GM12872 (cell line): ENCODE measurements at regions not wholly inside any gene's neighbourhood (a gene's known extent, or its start where the extent isn't known, plus 50 kb on each side); places are given as distances from the start of the nearest gene placed in this dataset.

ENCODE experiments used
- TF ChIP-seq, protein P1 (sequence below): IDR thresholded peaks from 3 replicates; pipeline ENCODE4 v1.5.1; 2011; ENCODE audit warnings: low read depth, mild to moderate bottlenecking, low read length, moderate library complexity; ENCODE audit not compliant: insufficient read depth

DNA sequence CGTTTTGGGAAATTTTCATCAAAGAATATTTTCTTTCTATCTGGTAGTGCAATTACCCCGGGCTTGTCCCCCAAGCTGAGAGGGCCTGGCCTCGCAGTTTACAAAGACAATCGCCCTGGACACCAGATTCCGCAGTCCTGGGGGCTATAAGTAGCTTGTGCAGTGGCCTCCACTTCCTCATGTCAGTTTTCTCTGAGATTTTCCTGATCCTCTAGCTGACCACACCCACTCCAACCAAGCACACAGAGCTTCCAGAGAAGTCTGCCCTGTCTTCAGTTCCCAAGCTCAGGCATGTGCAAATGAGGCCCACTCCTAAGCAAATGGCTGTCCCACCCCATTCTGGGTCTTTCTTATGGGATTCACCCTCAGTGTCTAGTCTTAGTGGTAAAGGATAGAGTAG is 245.3 kb downstream of the MAFB start:
- TF ChIP-seq, protein P1, sequence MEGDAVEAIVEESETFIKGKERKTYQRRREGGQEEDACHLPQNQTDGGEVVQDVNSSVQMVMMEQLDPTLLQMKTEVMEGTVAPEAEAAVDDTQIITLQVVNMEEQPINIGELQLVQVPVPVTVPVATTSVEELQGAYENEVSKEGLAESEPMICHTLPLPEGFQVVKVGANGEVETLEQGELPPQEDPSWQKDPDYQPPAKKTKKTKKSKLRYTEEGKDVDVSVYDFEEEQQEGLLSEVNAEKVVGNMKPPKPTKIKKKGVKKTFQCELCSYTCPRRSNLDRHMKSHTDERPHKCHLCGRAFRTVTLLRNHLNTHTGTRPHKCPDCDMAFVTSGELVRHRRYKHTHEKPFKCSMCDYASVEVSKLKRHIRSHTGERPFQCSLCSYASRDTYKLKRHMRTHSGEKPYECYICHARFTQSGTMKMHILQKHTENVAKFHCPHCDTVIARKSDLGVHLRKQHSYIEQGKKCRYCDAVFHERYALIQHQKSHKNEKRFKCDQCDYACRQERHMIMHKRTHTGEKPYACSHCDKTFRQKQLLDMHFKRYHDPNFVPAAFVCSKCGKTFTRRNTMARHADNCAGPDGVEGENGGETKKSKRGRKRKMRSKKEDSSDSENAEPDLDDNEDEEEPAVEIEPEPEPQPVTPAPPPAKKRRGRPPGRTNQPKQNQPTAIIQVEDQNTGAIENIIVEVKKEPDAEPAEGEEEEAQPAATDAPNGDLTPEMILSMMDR = no peak

DNA sequence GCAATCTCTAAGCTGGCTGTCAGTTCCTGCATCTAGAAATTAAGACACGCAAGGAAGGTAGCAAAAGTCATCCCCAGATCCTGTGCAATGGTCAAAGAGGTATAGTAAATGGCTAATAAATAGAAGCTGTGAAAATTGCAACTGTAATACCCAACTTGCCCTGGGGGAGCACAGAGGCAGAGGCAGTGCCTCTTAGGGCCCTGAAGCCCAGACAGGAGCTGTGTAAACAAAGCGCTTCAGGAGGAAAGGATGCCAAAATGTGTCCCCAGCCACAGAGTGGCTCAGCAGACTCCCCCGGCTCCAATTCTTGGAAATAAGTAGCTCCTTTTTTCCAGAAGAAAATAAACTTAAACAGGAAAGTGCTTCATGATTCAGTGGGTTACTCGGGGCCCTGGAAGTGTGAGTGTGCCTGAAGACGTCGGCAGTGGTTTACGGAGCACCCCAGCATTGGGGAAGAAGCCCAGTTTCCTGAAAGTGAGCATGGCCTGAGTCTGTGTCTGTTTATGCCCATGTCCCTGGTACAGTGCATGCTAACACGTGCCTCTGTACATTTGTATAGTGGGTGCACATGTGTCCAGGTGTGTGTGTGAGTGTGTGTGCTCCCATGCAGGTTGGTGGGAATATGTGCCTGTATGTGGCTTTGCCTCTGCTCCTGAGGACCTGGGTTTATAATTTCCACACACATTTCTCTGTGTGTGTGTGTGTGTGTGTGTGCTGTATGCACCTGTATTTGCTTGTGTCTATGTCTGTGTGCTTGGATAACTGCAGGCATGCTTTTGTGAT is 246.7 kb downstream of the MAFB start:
- TF ChIP-seq, protein P1 = no peak

DNA sequence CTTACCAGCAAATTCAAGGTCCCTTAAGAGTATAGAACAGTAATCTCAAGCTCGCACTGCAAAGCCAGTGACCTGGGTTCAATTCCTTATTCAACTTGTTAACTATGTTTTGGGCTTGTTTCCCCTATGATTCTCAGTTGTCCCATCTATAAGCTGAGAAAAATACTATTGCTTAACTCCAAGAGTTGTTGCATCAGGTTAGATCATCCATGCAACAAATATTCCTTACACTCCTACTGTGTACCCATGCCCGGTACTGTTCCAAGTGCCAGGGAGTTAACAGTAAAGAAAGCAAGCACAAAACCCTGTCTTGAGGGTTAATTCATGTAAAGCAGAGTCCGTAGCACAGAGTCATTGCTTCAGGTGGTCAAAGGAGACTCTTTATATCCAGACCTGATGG is 247.3 kb downstream of the MAFB start:
- TF ChIP-seq, protein P1 = no peak

DNA sequence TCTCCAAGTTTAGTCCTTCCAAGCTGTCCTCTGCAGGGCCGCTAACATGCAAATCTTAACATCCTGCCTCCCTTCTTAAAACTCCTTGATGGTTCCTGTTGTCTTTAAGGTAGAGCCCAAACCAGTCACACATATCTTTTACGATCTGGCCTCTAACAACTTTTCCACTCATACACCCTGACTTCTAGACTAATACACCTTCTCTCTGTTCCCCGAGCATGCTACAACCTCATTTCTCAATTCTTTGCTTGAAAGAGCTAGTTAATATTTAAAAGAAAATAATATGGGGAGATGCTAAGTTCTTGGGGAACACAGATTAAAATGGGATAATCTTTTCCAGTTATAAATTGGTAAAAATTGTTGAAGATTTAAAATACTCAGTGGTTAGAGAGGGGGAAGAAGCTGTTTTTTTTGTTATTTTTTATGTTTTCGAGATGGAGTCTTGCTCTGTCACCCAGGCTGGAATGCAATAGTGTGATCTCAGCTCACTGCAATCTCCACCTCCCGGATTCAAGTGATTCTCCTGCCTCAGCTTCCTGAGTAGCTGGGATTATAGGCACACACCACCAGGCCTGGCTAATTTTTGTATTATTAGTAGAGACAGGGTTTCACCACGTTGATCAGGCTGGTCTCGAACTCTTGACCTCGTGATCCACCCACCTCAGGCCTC is 250.7 kb downstream of the MAFB start:
- TF ChIP-seq, protein P1 = no peak

DNA sequence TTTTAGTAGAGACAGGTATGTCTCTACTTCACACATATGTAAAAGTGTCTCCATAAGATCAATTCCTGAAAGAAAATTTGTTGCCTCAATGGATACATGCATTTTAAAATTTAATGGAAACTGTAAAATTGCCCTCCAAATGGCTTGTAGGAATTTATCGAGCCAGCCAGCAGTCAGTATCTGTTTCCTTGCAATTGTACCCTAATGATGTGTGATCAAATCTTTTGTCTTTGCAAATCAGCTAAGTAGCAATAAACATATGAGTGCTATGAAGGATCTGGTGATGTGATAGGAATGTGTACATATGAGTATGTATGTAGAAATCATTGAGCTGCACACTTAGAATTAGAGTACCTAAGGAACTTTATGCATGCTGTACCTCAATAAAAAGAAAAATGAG is 253.0 kb downstream of the MAFB start:
- TF ChIP-seq, protein P1 = no peak

DNA sequence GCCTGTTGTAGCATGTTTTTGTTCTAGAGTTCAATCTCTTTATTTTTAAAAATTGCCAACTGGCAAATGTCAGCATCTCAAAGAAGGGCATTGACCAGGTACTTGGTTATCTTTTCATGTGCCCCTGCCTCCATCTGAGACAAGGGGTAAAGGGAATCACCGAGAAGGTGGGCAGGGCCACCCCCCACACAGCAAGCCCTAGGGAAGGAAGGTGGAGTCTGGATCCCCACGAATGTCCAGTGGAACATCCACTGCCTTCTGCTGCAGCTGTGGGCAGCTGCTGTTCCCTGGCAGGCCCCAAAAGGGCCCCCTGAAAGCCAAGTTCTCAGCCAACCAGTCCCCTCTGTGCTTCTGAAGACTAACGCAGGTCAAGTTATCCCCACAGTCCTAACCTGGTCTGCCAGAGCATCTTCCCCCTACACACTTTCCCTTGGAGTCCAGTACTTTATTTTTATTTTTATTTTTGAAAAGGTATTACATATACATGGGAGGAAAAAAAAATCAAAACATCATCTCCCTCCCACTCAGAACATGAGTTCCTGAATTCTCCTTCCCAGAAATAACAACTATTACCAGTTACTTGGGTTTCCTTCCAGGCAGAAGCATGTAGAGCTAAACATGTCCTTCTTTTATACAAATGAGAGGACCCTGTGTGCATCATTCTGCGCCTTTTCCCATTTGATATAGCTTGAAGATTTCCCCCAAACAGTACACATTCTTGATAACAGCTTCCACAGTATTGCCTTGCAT is 253.7 kb downstream of the MAFB start:
- TF ChIP-seq, protein P1 = no peak

DNA sequence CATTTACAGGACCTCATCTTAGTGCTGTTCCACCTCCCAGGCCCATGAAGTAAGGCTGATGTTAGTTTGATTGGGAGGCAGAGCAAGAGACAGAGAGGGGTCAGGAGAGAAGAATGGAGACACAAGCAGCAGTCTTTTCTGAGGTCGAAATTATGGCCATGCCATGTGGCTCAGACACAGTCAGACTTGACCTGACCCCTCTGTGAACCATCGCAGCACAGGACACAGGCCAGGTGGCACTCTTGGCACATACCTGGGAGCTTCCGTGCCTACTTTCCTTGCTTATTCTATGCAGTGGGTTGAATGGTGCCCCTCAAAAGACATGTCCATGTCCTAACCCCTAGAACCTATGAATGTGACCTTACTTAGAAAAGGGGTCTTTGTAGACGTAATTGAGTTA is 254.9 kb downstream of the MAFB start:
- TF ChIP-seq, protein P1 = no peak
